Renal cortex interstitium (tissue), 11 donors: ENCODE measurements at regions not wholly inside any gene's neighbourhood (a gene's known extent, or its start where the extent isn't known, plus 50 kb on each side); places are given as distances from the start of the nearest gene placed in this dataset.
"Not testable (repeated sequence)": the region's sequence is repeated elsewhere in the genome, so short reads cannot be mapped to it uniquely, and the experiment has no call there.

Experiments
- DNase-seq, 11 donors: peaks; one replicate each; pipeline ENCODE4 v3.0.0-alpha.2; 2013; ENCODE audit warnings: low read depth in 9 of 11, low spot score in 4 of 11; ENCODE audit errors: extremely low read depth in 1 of 11

DNA sequence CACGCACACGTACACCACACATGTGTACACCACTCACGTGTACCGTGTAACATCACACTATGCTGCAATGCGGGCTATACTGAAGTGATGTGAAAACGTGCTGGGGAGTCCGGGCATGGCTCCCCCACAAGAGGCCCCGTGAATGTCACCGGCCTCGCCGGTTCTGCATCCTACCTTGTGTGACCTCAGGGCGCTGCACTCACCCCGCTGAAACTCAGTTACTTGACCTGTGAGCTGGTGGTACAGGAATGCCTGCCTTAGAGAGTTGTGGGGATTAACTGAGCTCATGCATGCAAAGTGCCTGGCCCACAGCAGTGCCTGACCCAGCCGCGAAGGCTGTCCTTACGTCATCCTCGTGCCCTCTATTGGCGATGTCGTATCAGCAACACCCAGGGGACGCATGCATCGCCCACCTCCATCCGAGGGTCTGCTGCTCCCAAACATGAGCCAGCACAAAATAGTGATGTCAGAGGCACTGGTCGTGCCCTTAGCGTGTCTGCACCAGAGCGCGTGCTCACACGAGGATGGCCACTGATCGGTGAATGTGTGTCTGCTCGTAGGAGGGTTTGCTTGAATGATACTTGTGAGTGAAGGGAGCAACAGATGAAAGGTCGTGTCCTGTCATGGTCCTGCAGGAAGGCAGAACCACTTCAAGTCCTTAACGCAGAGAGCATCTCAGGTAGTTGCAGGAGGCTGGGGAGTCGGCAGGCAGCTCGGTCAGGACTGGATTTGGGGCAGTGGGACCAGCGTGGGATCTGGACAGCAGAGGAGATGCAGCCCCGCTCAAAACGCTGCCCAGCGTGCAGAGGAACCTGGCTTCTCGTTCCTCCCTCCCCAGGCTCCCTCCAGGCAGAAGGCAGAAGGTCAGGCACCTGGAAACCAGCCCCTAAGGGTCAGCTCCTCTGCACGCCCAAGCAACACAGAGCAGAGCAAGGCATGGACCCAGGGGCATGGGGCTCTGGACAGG, 126.2 kb upstream of the SPACA7 start:
- DNase-seq = no peak

DNA sequence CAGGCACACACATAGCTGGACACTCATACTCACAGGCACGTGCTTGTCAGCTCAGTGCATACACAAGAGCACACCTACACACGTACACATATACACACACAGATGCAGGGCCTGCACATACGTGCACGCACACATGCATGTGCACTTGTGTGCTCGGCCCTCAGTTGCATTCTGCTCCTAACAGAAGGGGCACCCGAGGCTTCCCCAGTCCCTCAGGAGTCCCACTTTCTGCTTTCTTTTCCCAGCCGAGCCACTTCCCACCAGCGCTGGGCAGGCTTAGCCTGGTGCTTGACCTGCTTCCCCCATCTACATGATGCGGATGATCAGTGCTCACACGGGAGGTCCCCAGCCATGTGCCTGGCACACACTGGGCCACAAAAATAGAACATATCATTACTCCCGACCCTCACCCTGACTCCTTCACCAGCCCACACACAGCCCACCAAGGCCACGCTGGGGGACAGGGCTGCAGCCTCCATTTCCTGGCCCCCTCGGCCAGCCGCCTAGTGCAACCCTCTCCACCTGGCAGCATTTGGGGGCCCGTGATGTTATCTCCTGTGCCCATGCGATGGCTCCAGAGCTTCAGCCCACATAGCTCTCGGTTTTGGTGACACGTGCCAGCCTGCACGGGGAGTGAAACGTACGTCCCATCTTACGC, 125.2 kb upstream of the SPACA7 start:
- no peak for DNase-seq

DNA sequence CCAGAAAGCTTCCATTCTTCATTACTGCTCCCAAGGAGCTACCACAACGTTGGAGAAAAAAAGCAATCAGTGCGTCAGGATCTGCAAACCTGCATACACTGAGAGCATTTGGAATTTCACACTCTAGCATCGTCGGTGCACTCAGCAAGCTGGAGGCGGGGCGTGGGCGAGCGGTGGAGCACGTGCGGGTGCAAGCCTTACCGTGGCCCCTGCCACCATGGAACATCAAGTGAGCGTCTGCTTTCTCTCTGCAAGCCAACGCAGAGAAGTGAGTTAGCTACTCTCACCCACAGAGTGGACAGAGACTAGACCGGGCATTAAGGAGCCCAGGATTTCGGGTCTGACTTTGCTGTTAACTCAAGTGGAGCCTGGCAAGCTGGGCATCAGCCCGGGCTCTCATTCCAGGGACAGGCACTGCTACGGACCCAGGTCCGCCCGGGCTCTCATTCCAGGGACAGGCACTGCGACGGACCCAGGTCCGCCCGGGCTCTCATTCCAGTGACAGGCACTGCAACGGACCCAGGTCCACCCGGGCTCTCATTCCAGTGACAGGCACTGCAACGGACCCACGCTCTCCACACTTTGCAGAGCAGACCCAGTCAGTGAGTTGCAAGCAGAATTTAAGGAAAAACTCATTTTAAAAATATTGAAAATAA, 124.1 kb upstream of the SPACA7 start:
- no peak for DNase-seq

DNA sequence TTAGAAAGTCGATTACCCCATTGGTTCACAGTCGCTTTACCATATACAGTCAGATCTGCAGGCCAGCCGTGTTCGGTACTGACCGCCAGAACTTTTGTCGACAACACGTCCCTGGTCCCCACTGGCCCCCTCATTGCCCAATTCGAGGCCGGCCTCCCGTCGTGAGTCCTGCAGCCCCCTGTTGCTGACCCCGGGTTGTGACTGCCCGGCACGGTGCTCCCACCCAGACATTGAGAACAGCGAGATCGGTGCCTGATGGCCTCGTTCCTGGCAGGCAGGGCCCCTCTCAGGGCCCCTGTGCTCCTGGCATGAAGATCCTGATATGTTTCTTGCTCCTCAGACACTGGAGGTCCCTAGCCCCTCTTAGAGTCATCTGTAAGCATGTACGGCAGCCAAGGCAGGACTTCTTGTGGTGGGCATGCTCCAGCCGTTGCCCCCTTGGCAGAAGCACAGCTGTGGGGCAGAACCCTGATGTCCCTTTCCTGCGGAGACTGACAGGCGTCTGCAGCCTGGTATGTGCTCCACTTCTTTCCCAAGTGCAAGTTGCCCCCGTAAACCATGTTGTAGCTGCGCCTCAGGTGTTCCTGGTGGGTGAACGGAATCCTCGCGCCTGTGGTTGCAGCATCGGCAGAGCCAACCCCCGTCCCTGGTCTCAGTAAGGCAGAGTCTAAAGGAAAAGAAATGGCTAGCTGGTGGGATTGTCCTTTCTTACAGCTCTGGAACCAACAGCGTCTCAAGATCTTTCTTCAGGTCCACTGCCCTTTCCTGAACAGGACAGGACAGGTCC, 123.2 kb upstream of the SPACA7 start:
- DNase-seq = no peak

DNA sequence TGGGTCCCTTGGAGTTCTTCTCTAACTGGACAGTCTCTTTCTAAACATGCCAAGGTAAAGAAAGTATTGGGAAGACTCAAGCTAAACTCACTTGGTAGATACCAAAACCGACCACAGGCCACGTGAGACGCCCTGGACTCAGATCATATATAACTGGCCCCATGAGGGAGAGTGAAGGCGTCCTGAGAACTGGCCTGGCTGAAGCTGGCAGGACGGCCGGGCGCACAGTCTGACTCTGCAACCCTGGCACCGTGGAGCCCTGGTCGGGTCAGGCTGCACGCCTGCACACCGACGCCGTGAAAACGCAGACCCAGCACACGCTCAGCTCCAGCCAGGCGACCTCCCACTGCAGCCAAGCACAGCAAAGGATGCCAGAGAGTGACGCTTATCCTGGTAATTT, 122.5 kb upstream of the SPACA7 start:
- DNase-seq = no peak

DNA sequence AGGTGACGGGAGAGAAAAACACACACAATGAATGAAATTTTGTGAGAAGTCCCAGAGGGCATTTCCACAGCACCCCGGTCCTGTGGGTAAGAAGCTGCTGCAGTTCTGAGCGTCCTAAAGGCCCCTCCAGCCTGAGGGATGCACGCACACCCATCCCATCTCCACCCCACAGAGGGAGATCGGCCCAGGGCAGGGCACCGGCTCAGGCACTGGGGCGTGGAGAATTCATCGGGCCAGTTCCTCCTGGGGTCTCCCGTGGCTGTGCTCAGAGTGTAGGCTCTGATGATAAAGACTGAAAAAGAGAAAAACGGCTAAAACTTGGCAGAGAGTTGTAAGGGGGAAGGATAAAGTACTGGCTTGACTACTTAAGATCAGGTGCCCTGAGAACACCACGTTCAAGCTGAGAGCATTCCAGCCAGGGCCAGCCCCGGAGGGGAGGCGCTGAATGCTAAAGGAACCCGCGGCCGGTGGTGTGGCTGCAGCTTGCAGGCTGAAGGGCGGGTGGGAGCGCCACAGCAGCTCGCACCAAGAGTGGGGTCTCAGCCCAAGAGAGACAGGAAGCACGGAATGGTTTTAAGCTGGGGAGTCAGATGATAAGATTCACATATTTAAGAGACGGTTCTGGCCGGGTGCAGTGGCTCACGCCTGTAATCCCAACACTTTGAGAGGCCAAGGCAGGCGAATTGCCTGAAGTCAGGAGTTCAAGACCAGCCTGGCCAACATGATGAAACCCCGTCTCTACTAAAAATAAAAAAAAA, 121.9 kb upstream of the SPACA7 start:
- no peak for DNase-seq

DNA sequence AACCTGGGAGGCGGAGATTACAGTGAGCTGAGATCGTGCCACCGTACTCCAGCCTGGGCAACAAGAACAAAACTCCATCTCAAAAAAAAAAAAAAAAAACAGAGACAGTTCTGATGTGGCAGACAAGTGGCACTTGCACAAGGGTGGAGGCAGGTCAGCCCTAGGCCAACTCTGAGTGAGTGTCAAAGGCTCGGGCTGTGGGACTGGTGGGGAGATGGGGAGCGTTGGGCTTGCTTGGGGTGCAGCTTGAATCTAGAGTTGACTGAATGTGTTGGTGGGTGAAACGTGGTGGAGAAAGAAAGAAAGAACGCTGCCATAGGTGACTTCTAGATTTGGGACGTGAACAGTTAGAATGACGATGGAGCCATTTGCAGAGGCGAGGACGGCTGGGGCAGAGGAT, 121.3 kb upstream of the SPACA7 start:
- DNase-seq = no peak

DNA sequence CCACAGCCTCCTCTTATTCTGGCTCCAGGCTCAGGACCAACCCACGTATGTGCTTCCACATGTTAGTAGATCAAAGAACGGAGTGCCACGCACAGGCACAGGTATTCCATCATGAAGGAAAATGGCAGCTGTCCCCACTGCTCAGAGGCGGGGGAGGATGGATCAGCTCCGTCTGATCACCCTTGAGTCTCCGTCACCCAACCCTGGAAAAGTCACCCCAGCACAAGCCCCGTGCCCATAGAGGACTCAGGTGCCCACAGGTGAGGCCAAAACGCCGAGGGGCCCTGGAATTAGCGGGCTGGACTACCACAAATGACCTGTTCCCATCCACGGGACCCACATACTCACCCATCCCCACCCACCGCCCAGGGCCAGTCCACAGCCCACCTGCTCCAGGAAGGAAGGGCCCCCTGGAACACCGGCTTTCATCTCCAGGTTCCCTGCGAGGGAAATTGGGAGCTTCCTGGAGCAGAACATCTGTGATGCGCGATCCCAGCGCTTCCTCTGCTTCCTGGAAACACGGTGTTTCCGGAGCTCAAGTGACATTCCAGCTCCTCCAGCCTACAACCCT, 120.5 kb upstream of the SPACA7 start:
- no peak for DNase-seq

DNA sequence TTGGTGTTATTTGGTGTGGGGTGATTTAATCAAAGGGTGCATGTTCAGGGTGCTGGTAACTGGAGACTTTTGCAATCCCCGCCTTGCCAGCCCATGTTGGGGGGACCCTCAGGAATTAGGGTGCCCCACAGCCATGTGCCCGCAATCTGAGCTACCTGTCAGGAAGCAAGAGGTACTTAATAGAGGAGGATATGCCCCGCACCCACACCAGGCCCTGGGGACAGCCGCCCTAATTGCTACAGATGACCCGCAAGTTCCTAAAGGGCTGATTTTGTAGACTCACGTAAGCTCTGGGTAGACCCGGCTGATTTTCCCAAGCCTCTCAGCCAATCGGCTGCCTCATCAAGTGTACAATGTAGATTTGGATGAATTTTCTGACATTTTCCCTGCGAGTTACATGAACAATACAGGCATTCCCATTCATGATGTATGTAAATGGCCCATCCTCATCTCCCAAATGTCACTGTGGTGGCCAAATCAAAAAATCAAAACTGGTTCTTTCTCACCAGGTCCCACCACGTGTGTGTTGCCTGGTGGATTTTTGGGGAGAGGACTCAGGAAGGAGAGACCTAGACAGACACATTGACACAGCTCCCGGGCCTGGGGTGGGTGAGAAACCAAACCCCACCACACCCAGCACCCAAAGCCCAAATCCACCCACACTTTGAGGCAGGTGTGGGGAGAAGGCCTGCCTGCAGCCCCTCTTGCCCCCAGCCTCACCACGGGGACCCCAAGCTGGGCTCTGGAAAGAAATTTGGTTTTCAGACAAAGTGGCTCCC, 119.2 kb upstream of the SPACA7 start:
- DNase-seq = no peak

DNA sequence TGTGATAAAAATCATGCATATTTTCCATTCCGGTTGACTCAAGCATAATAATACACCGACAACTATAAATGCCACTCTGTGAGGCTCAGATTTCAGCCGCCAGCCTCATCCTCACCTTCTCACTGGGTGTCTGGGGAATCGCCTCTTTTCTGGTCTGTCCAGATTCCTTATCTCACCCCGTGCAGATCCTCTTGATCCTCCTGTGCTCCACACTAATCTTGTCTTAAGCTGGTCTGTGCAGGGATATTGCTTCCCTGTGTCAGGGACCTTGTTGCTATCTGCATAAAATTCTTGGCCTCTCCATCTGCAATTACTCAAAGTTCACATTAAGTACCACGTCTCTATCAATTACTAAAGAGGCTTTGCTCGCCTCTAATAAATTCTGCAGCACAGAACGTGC, 116.6 kb upstream of the SPACA7 start:
- DNase-seq = no peak

DNA sequence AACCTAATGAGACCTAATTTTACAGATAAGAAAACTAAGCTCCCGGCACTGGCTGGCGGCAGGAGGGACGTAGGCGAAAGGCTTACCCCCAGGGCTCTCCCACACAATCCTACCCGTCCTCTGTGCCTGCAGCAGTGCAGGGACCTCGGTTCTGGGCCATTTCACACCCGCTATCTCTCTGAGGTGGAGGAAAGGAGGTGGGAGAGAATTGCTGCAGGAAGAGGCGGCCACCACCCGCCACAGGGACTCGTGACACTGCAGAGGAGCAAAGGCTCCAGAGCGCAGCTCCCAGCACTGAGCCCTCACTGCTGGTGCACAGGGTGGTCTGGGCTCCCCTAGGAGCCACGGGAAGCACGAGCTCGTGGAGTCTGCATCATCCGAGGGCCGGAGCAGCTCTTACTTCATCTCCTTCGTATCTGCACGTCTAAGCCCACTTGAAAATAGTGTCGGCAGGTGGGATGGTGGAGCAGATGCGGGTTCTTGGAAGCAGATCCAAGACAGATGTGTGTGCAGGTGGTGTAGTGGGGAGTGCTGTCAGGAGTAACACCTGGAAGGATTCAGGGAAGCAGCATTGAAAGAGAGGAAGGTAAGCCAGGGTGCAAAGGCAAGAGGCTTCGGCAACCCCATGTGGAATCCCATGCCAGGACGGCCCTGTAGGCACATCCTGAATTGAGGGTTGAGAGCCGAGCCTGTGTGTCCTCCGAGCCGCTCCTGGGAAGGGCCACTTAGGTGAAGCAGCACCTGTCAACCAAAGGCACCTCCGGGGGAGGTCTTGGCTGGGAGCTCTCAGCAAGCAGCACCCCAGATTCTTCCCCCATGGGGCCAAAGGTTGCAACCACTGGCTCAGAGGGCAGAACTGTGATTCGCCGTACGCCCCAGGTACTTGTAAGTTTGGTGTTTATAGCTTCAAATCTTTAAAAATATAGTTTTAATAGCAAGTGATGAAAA, 115.8 kb upstream of the SPACA7 start:
- no peak for DNase-seq

DNA sequence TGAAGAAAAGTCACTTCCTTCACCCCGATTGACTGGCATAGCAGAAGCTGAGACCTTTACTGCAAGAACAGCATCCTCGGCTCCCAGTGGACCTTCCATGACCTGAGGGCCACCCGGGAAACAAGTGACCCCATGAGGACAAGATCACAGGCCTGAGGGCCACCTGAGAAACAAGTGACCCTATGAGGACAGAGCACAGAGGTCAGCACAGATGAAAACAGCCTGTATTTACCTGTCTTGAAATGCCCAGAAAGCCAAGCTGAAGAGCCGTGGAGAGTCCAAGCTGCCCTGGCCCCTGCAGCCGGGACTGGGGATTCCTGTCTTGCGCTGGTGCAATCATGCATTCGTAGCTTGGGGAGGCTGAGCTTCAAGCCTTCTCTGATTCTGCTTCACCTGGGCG, 114.2 kb upstream of the SPACA7 start:
- DNase-seq = no peak

DNA sequence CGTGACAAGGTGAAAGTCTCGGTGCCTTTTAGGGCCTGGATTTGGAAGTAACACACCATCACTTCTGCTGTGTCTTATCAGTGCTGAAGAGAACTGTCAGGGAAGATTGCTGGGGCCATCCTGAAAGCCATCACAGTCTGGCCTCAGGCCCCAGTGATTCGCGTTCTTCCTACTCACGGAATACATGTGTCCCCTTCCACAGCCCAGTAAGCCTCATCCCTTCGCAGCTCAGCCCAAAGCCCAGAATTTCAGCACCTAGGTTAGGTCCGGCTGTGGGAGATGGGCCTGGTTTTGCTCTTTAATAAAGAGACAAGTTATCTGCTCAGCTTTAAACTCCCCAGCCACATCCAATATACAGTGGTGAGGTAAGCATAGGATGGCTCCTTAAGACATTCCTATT, 113.0 kb upstream of the SPACA7 start:
- no peak for DNase-seq

DNA sequence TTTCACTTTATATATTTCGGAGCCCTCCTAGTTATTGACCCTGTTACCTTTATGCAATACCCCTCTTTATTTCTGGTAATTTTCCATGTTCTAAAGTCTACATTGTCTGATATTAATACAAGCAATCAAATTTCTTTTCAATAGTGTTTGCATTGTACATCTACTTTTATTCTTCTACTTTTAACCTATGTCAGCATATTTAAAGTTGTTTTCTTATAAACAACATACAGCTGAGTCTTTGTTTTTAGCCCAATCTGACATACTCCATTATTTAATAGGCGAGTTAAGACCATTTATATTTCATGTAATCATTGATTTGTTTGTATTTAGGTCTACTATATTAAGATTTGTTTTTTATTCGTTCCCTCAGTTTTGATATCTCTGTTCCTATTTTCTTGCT, 108.5 kb upstream of the SPACA7 start:
- no peak for DNase-seq

DNA sequence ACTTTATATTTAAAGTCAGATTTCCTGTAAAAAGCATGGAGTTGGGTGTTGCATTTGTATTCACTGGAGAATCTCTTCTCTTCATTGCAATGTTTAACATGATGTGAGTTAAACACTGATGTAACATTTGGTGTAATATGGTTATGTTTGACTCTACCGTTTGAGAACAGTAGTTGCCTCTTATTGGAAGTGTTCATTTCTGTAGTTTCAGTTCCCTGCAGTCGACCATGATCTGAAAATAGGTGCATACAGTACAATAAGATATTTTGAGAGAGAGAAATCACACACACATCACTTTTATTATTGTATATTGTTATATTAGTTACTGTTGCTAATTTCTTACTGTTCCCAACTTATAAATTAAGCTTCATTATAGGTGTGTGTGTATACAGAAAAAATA, 105.2 kb upstream of the SPACA7 start:
- DNase-seq = no peak

DNA sequence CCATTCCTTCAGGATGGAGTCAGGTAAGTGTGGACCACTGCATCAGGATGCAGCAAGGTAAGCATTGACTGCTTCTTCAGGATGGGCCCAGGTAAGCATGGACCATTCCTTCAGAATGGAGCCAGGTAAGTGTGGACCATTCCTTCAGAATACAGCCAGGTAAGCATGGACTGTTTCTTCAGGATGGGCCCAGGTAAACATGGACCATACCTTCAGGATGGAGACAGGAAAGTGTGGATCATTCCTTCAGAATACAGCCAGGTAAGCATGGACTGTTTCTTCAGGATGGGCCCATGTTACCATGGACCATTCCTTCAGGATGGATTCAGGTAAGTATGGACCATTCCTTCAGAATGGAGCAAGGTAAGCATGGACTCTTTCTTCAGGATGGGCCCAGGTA, 89.4 kb upstream of the SPACA7 start:
- not testable (repeated sequence) for DNase-seq

DNA sequence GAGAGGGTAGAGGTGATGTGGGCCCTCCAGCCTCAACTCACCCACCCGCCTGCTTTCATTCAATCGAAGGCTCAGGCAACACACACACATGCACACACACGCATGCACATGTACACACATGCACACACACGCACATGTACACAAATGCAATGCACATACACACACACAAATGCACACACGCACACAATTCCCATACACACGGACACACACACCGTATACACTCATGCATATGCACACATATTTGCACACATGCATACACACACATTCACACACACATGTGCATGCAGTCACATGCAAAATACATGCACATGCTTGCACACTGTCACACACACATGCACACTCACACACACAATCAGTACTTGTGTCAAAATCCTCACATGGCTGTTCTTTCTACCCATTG, 55.9 kb upstream of the SPACA7 start:
- no peak for DNase-seq
